ENCODE measurements at regions not wholly inside any gene's neighbourhood (a gene's known extent, or its start where the extent isn't known, plus 50 kb on each side); places are given as distances from the start of the nearest gene placed in this dataset.

DNA sequence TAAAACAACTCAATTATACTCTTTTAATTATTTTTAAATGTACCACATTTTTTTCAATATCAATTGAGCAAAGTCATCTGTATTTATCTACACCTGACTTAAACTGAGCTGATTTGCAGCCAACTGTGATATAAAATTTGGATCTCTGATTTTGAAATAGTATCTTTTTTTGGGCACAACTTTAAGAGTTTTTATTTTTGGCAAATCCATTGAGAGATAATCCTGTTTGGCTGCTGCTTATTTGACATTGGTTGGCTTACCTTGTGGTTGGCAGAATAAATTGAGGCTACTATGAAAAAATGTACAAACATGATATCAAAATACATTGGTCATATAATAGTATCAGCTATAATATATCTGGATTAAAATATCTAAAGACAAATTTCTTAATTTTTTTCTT lies 656.0 kb upstream of the NDST4 start:
- TF ChIP-seq GABPA (IDR thresholded peaks at IDR 0.05; ENCODE audit: low read depth) (no peak), REST (IDR thresholded peaks at IDR 0.05; ENCODE audit: insufficient replicate concordance, low read depth) (no peak), SPI1 (IDR thresholded peaks at IDR 0.05; ENCODE audit: borderline replicate concordance, low read depth) (no peak), POLR2AphosphoS5 (IDR thresholded peaks at IDR 0.05; ENCODE audit: low read depth) (no peak)
- TF ChIP-seq, protein P1, sequence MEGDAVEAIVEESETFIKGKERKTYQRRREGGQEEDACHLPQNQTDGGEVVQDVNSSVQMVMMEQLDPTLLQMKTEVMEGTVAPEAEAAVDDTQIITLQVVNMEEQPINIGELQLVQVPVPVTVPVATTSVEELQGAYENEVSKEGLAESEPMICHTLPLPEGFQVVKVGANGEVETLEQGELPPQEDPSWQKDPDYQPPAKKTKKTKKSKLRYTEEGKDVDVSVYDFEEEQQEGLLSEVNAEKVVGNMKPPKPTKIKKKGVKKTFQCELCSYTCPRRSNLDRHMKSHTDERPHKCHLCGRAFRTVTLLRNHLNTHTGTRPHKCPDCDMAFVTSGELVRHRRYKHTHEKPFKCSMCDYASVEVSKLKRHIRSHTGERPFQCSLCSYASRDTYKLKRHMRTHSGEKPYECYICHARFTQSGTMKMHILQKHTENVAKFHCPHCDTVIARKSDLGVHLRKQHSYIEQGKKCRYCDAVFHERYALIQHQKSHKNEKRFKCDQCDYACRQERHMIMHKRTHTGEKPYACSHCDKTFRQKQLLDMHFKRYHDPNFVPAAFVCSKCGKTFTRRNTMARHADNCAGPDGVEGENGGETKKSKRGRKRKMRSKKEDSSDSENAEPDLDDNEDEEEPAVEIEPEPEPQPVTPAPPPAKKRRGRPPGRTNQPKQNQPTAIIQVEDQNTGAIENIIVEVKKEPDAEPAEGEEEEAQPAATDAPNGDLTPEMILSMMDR (IDR thresholded peaks at IDR 0.05; ENCODE audit: insufficient read depth, low read length), result no peak
- Histone ChIP-seq H3K27ac (replicated peaks) (no peak overlapping the region), H3K27me3 (ENCODE audit: insufficient read depth, poor library complexity, severe bottlenecking) (no peaks in the 10 kb centered on the region), H3K4me3 (replicated peaks; ENCODE audit: insufficient read depth, low read length) (no peak overlapping the region)
- no peak for DNase-seq (ENCODE audit: low read depth in 1 of 2, low spot score in 1 of 2)

- Histone ChIP-seq H3K27me3 (ENCODE audit: insufficient read depth, poor library complexity, severe bottlenecking) (no peaks in the 10 kb centered on the region), H3K27ac (replicated peaks) (no peak overlapping the region), H3K4me3 (replicated peaks; ENCODE audit: insufficient read depth, low read length) (no peak overlapping the region)
- DNase-seq (ENCODE audit: low read depth in 1 of 2, low spot score in 1 of 2), result no peak
- TF ChIP-seq REST (IDR thresholded peaks at IDR 0.05; ENCODE audit: insufficient replicate concordance, low read depth), result no peak
- TF ChIP-seq POLR2AphosphoS5 (IDR thresholded peaks at IDR 0.05; ENCODE audit: low read depth), result no peak
- no peak for TF ChIP-seq SPI1 (IDR thresholded peaks at IDR 0.05; ENCODE audit: borderline replicate concordance, low read depth)
- no peak for TF ChIP-seq GABPA (IDR thresholded peaks at IDR 0.05; ENCODE audit: low read depth)
- TF ChIP-seq, protein P1 (IDR thresholded peaks at IDR 0.05; ENCODE audit: insufficient read depth, low read length), result no peak
Measured at GRCh38 chr4:115763051-115763450, 649.6 kb upstream of the NDST4 start.

DNA sequence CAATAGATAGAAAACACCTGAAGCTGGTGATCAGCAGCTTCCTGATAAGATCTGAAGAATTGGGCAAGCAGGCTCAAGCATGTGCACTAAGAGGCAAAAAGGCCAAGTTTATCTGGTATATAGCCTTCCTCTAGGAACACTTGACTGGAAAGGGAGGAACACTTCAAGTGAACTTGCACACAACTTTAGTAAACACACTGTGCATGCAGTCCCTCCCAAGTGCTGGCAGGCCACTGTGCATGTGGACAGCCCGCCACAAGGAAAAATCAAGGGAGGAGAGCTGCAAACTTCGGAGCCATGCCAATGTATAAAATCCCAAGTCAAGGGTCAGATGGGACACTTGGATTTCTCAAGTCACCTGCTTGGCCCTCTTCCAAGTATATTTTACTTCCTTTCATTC lies 645.8 kb upstream of the NDST4 start:
- no peak for DNase-seq (ENCODE audit: low read depth in 1 of 2, low spot score in 1 of 2)
- no peaks in the 10 kb centered on the region for H3K27me3 ChIP-seq (ENCODE audit: insufficient read depth, poor library complexity, severe bottlenecking)
- TF ChIP-seq REST (IDR thresholded peaks at IDR 0.05; ENCODE audit: insufficient replicate concordance, low read depth) (no peak), POLR2AphosphoS5 (IDR thresholded peaks at IDR 0.05; ENCODE audit: low read depth) (no peak), GABPA (IDR thresholded peaks at IDR 0.05; ENCODE audit: low read depth) (no peak), SPI1 (IDR thresholded peaks at IDR 0.05; ENCODE audit: borderline replicate concordance, low read depth) (no peak)
- TF ChIP-seq, protein P1 (IDR thresholded peaks at IDR 0.05; ENCODE audit: insufficient read depth, low read length), result no peak
- H3K27ac ChIP-seq (replicated peaks), result no peak overlapping the region
- H3K4me3 ChIP-seq (replicated peaks; ENCODE audit: insufficient read depth, low read length), result no peak overlapping the region

Data from HL-60 (cell line).